ENCODE measurements at regions not wholly inside any gene's neighbourhood (a gene's known extent, or its start where the extent isn't known, plus 50 kb on each side); places are given as distances from the start of the nearest gene placed in this dataset.

- Histone ChIP-seq H3K79me1 (replicated peaks; ENCODE audit: low read length, poor library complexity, severe bottlenecking) (no peaks in the 10 kb centered on the region), H3K4me1 (ENCODE audit: control insufficient read depth, insufficient read depth, low read depth, low read length) (no peaks in the 10 kb centered on the region), H3K23ac (ENCODE audit: low read length in 2 of 2) (no peak overlapping the region), H2BK5ac (ENCODE audit: low read depth, low read length, poor library complexity, severe bottlenecking) (no peak overlapping the region), H3K4me2 (ENCODE audit: low read length, poor library complexity, severe bottlenecking) (no peak overlapping the region), H2BK15ac (ENCODE audit: low read depth, poor library complexity, severe bottlenecking) (no peak overlapping the region), H3K18ac (ENCODE audit: low read depth in 1 of 2, low read length in 2 of 2) (no peak overlapping the region), H4K91ac (ENCODE audit: low read length) (no peak overlapping the region), H2BK12ac (ENCODE audit: low read length in 2 of 2) (no peak overlapping the region), H3K9ac (ENCODE audit: low read length) (no peak overlapping the region), H2BK120ac (ENCODE audit: low read depth, low read length) (no peak overlapping the region), H3K36me3 (ENCODE audit: control insufficient read depth in 1 of 2, insufficient read depth in 2 of 2, low read depth in 1 of 2, low read length in 2 of 2) (no peaks in the 10 kb centered on the region), H3K14ac (ENCODE audit: low read length in 2 of 2) (no peak overlapping the region), H3K27me3 (ENCODE audit: control insufficient read depth in 1 of 2, insufficient read depth in 1 of 2, low read length in 2 of 2) (no peaks in the 10 kb centered on the region), H4K8ac (ENCODE audit: low read length) (no peak overlapping the region), H3K9me3 (ENCODE audit: control insufficient read depth, low read length) (peaks cover 3% of the 10 kb centered on the region), H3K4ac (ENCODE audit: low read depth in 1 of 2, low read length in 2 of 2) (no peak overlapping the region), H3K4me3 (ENCODE audit: insufficient read depth in 1 of 2, low read depth in 1 of 2, low read length in 2 of 2) (no peak overlapping the region), H3K27ac (ENCODE audit: low read length, poor library complexity, severe bottlenecking) (no peak overlapping the region), H2AFZ (ENCODE audit: low read depth, low read length) (no peak overlapping the region), H2AK5ac (ENCODE audit: low read length, severe bottlenecking) (no peak overlapping the region)
- no peak for DNase-seq
- 100% methylated on average over 1 of the region's 3 CpGs for WGBS
Observed at GRCh38 chr18:38931754-38932050, 1366.1 kb upstream of the CELF4 start.

- Histone ChIP-seq H2BK120ac (ENCODE audit: low read depth, low read length) (no peak overlapping the region), H3K36me3 (ENCODE audit: control insufficient read depth in 1 of 2, insufficient read depth in 2 of 2, low read depth in 1 of 2, low read length in 2 of 2) (no peaks in the 10 kb centered on the region), H4K8ac (ENCODE audit: low read length) (no peak overlapping the region), H3K23ac (ENCODE audit: low read length in 2 of 2) (no peak overlapping the region), H2BK15ac (ENCODE audit: low read depth, poor library complexity, severe bottlenecking) (no peak overlapping the region), H3K27ac (ENCODE audit: low read length, poor library complexity, severe bottlenecking) (no peak overlapping the region), H3K4me3 (ENCODE audit: insufficient read depth in 1 of 2, low read depth in 1 of 2, low read length in 2 of 2) (no peak overlapping the region), H3K27me3 (ENCODE audit: control insufficient read depth in 1 of 2, insufficient read depth in 1 of 2, low read length in 2 of 2) (no peaks in the 10 kb centered on the region), H3K18ac (ENCODE audit: low read depth in 1 of 2, low read length in 2 of 2) (no peak overlapping the region), H3K4me2 (ENCODE audit: low read length, poor library complexity, severe bottlenecking) (no peak overlapping the region), H2AK5ac (ENCODE audit: low read length, severe bottlenecking) (no peak overlapping the region), H4K91ac (ENCODE audit: low read length) (no peak overlapping the region), H3K79me1 (replicated peaks; ENCODE audit: low read length, poor library complexity, severe bottlenecking) (no peaks in the 10 kb centered on the region), H2BK5ac (ENCODE audit: low read depth, low read length, poor library complexity, severe bottlenecking) (no peak overlapping the region), H3K9me3 (ENCODE audit: control insufficient read depth, low read length) (peaks cover 3% of the 10 kb centered on the region), H3K9ac (ENCODE audit: low read length) (no peak overlapping the region), H2BK12ac (ENCODE audit: low read length in 2 of 2) (no peak overlapping the region), H3K4me1 (ENCODE audit: control insufficient read depth, insufficient read depth, low read depth, low read length) (no peaks in the 10 kb centered on the region), H2AFZ (ENCODE audit: low read depth, low read length) (no peak overlapping the region), H3K4ac (ENCODE audit: low read depth in 1 of 2, low read length in 2 of 2) (no peak overlapping the region), H3K14ac (ENCODE audit: low read length in 2 of 2) (no peak overlapping the region)
- WGBS, result 76% methylated on average over 1 of the region's 3 CpGs
- DNase-seq, result no peak
Observed at GRCh38 chr18:38930881-38931753, 1365.5 kb upstream of the CELF4 start.

- H2AK5ac ChIP-seq (ENCODE audit: low read length, severe bottlenecking), result no peak overlapping the region
Observed at GRCh38 chr18:38923540-38923939, 1357.9 kb upstream of the CELF4 start.

GRCh38 chr18:38923126-38923525 is 1357.5 kb upstream of the CELF4 start:
- H2AK5ac ChIP-seq (ENCODE audit: low read length, severe bottlenecking), result no peak overlapping the region
- H3K4me2 ChIP-seq (ENCODE audit: low read length, poor library complexity, severe bottlenecking), result no peak overlapping the region
- H3K9ac ChIP-seq (ENCODE audit: low read length), result no peak overlapping the region
- H3K79me1 ChIP-seq (replicated peaks; ENCODE audit: low read length, poor library complexity, severe bottlenecking), result no peaks in the 10 kb centered on the region
- peak; percentile 27 for DNase-seq
- H3K36me3 ChIP-seq (ENCODE audit: control insufficient read depth in 1 of 2, insufficient read depth in 2 of 2, low read depth in 1 of 2, low read length in 2 of 2), result no peaks in the 10 kb centered on the region
- no peak overlapping the region for H3K4ac ChIP-seq (ENCODE audit: low read depth in 1 of 2, low read length in 2 of 2)
- H3K23ac ChIP-seq (ENCODE audit: low read length in 2 of 2), result no peak overlapping the region
- no peak overlapping the region for H3K27ac ChIP-seq (ENCODE audit: low read length, poor library complexity, severe bottlenecking)
- no peak overlapping the region for H4K91ac ChIP-seq (ENCODE audit: low read length)
- no peak overlapping the region for H2BK15ac ChIP-seq (ENCODE audit: low read depth, poor library complexity, severe bottlenecking)
- H2AFZ ChIP-seq (ENCODE audit: low read depth, low read length), result no peak overlapping the region
- H3K14ac ChIP-seq (ENCODE audit: low read length in 2 of 2), result no peak overlapping the region
- H3K27me3 ChIP-seq (ENCODE audit: control insufficient read depth in 1 of 2, insufficient read depth in 1 of 2, low read length in 2 of 2), result no peaks in the 10 kb centered on the region
- H2BK12ac ChIP-seq (ENCODE audit: low read length in 2 of 2), result no peak overlapping the region
- no peak overlapping the region for H2BK5ac ChIP-seq (ENCODE audit: low read depth, low read length, poor library complexity, severe bottlenecking)
- no peak overlapping the region for H3K4me3 ChIP-seq (ENCODE audit: insufficient read depth in 1 of 2, low read depth in 1 of 2, low read length in 2 of 2)
- no peak overlapping the region for H3K18ac ChIP-seq (ENCODE audit: low read depth in 1 of 2, low read length in 2 of 2)
- no peak overlapping the region for H2BK120ac ChIP-seq (ENCODE audit: low read depth, low read length)
- WGBS, result 83% methylated on average over 1 of the region's 1 CpG
- H3K4me1 ChIP-seq (ENCODE audit: control insufficient read depth, insufficient read depth, low read depth, low read length), result no peaks in the 10 kb centered on the region
- H4K8ac ChIP-seq (ENCODE audit: low read length), result no peak overlapping the region
- H3K9me3 ChIP-seq (ENCODE audit: control insufficient read depth, low read length), result no peaks in the 10 kb centered on the region

More at GRCh38 chr18:38923540-38923939, 1357.9 kb upstream of the CELF4 start:
- Histone ChIP-seq H3K23ac (ENCODE audit: low read length in 2 of 2) (no peak overlapping the region), H2BK5ac (ENCODE audit: low read depth, low read length, poor library complexity, severe bottlenecking) (no peak overlapping the region), H3K9me3 (ENCODE audit: control insufficient read depth, low read length) (no peaks in the 10 kb centered on the region), H4K8ac (ENCODE audit: low read length) (no peak overlapping the region), H3K4me2 (ENCODE audit: low read length, poor library complexity, severe bottlenecking) (no peak overlapping the region), H2BK12ac (ENCODE audit: low read length in 2 of 2) (no peak overlapping the region), H3K18ac (ENCODE audit: low read depth in 1 of 2, low read length in 2 of 2) (no peak overlapping the region), H3K14ac (ENCODE audit: low read length in 2 of 2) (no peak overlapping the region), H2BK120ac (ENCODE audit: low read depth, low read length) (no peak overlapping the region), H3K27ac (ENCODE audit: low read length, poor library complexity, severe bottlenecking) (no peak overlapping the region), H4K91ac (ENCODE audit: low read length) (no peak overlapping the region), H2BK15ac (ENCODE audit: low read depth, poor library complexity, severe bottlenecking) (no peak overlapping the region), H3K36me3 (ENCODE audit: control insufficient read depth in 1 of 2, insufficient read depth in 2 of 2, low read depth in 1 of 2, low read length in 2 of 2) (no peaks in the 10 kb centered on the region), H3K9ac (ENCODE audit: low read length) (no peak overlapping the region), H3K27me3 (ENCODE audit: control insufficient read depth in 1 of 2, insufficient read depth in 1 of 2, low read length in 2 of 2) (no peaks in the 10 kb centered on the region), H3K4me3 (ENCODE audit: insufficient read depth in 1 of 2, low read depth in 1 of 2, low read length in 2 of 2) (no peak overlapping the region), H3K79me1 (replicated peaks; ENCODE audit: low read length, poor library complexity, severe bottlenecking) (no peaks in the 10 kb centered on the region), H3K4ac (ENCODE audit: low read depth in 1 of 2, low read length in 2 of 2) (no peak overlapping the region), H2AFZ (ENCODE audit: low read depth, low read length) (no peak overlapping the region), H3K4me1 (ENCODE audit: control insufficient read depth, insufficient read depth, low read depth, low read length) (no peaks in the 10 kb centered on the region)
- DNase-seq, result peak; percentile 24
- WGBS, result 50% methylated on average over 1 of the region's 3 CpGs
